GM12878 (cell line): ENCODE measurements at regions not wholly inside any gene's neighbourhood (a gene's known extent, or its start where the extent isn't known, plus 50 kb on each side); places are given as distances from the start of the nearest gene placed in this dataset.

Source experiments
- ATF7 ChIP-seq: fragments of 450-650 bp; IDR thresholded peaks from 2 replicates; pipeline ENCODE4 v1.6.1; 2016; ENCODE audit warnings: low read depth, mild to moderate bottlenecking
- CHD1 ChIP-seq: IDR thresholded peaks from 2 replicates; pipeline ENCODE4 v1.6.1; 2012; ENCODE audit warnings: low read depth, low read length, improper control_type of control experiment
- CREB1 ChIP-seq: IDR thresholded peaks from 2 replicates; pipeline ENCODE4 v1.6.1; 2012; ENCODE audit warnings: low read depth, mild to moderate bottlenecking, inconsistent platforms
- CTCF ChIP-seq, 3 experiments: IDR thresholded peaks in 2 of 3; conservative IDR thresholded peaks in 1 of 3; 2 replicates each; pipeline ENCODE4 v1.5.1; 2011; ENCODE audit warnings: low read depth in 3 of 3, low read length in 3 of 3, mild to moderate bottlenecking in 3 of 3, control low read depth in 2 of 3, moderate library complexity in 2 of 3, inconsistent platforms in 1 of 3, mixed read lengths in 1 of 3; ENCODE audit not compliant: control insufficient read depth in 2 of 3, insufficient read depth in 1 of 3; ENCODE audit errors: extremely low read depth in 1 of 3
- CUX1 ChIP-seq: IDR thresholded peaks from 2 replicates; pipeline ENCODE4 v1.6.1; 2012; ENCODE audit warnings: improper control_type of control experiment, low read depth, low read length; ENCODE audit not compliant: insufficient replicate concordance
- MAX ChIP-seq: IDR thresholded peaks from 2 replicates; pipeline ENCODE4 v1.6.1; 2012; ENCODE audit warnings: low read depth, low read length, improper control_type of control experiment
- NFXL1 ChIP-seq: fragments of 450-650 bp; IDR thresholded peaks from 2 replicates; pipeline ENCODE4 v1.6.1; 2017; ENCODE audit warnings: antibody characterized with exemption, mild to moderate bottlenecking, borderline replicate concordance
- NRF1 ChIP-seq: conservative IDR thresholded peaks from 2 replicates; pipeline ENCODE4 v1.6.1; 2011; ENCODE audit warnings: mild to moderate bottlenecking, low read depth, low read length, improper control_type of control experiment
- PAX8 ChIP-seq: fragments of 450-650 bp; IDR thresholded peaks from 2 replicates; pipeline ENCODE4 v1.6.1; 2017; ENCODE audit warnings: mild to moderate bottlenecking, moderate library complexity
- POLR2A ChIP-seq: IDR thresholded peaks from 2 replicates; pipeline ENCODE4 v1.6.1; 2011; ENCODE audit warnings: low read depth, mild to moderate bottlenecking, low read length
- REST ChIP-seq: IDR thresholded peaks from 2 replicates; pipeline ENCODE4 v1.6.1; 2012; ENCODE audit warnings: mild to moderate bottlenecking, low read depth, low read length
- RFX5 ChIP-seq: IDR thresholded peaks from 2 replicates; pipeline ENCODE4 v1.6.1; 2011; ENCODE audit warnings: low read depth, low read length, improper control_type of control experiment
- TCF3 ChIP-seq: IDR thresholded peaks from 2 replicates; pipeline ENCODE4 v1.6.1; 2012; ENCODE audit warnings: low read depth, mild to moderate bottlenecking, low read length, borderline replicate concordance; ENCODE audit not compliant: insufficient read depth
- ZNF384 ChIP-seq: IDR thresholded peaks from 2 replicates; pipeline ENCODE4 v1.6.1; 2012; ENCODE audit warnings: low read depth, mild to moderate bottlenecking, low read length, improper control_type of control experiment, borderline replicate concordance

GRCh38 chr4:156677656-156678055, 293.9 kb downstream of the PDGFC start:
- TF ChIP-seq REST = no peak
- TF ChIP-seq CHD1 = no peak
- no peak for TF ChIP-seq CTCF (IDR thresholded peaks at IDR 0.05 in 2 of 3, conservative IDR thresholded peaks at IDR 0.05 in 1 of 3; ENCODE audit: control insufficient read depth in 2 of 3, extremely low read depth in 1 of 3, insufficient read depth in 1 of 3, low read depth in 3 of 3, low read length in 3 of 3)
- no peak for TF ChIP-seq NRF1
- TF ChIP-seq CREB1 = no peak
- TF ChIP-seq TCF3 = no peak
- TF ChIP-seq ATF7 = no peak
- no peak for TF ChIP-seq RFX5
- no peak for TF ChIP-seq ZNF384
- no peak for TF ChIP-seq PAX8
- TF ChIP-seq CUX1 = no peak
- no peak for TF ChIP-seq MAX
- no peak for TF ChIP-seq NFXL1
- no peak for TF ChIP-seq POLR2A
